ENCODE measurements at regions not wholly inside any gene's neighbourhood (a gene's known extent, or its start where the extent isn't known, plus 50 kb on each side); places are given as distances from the start of the nearest gene placed in this dataset.

GRCh38 chr10:44471410-44471809 is 86.5 kb upstream of the CXCL12 start:
- DNase-seq (no peak), ATAC-seq (ENCODE audit: insufficient read depth, low FRiP score) (no peak)
- H3K9ac ChIP-seq (ENCODE audit: insufficient read depth in 1 of 2, low read length in 2 of 2) = no peak overlapping the region
- no peak overlapping the region for H3K27ac ChIP-seq (ENCODE audit: low read depth in 1 of 2, low read length in 1 of 2)
- no peak overlapping the region for H3K4me3 ChIP-seq
- no peak for TF ChIP-seq CTCF (IDR thresholded peaks at IDR 0.05; ENCODE audit: control extremely low read depth, extremely low read depth)
- peaks cover 0 to 6% (median 0%) of the 10 kb centered on the region in 4 donors for H3K9me3 ChIP-seq (ENCODE audit: control insufficient read depth in 4 of 4, insufficient read depth in 3 of 4, low read length in 3 of 4)
- 80% methylated on average over 5 of the region's 5 CpGs for WGBS, 2 donors
- peaks cover 0 to 9% (median 4%) of the 10 kb centered on the region in 5 donors for H3K4me1 ChIP-seq (ENCODE audit: control insufficient read depth in 5 of 5, insufficient read depth in 5 of 5, low read length in 5 of 5)
- H3K36me3 ChIP-seq (ENCODE audit: control insufficient read depth in 4 of 4, insufficient read depth in 4 of 4, low read length in 4 of 4) = no peaks in the 10 kb centered on the region
- no peaks in the 10 kb centered on the region for H3K27me3 ChIP-seq (ENCODE audit: control insufficient read depth in 3 of 3, insufficient read depth in 3 of 3, low read length in 2 of 3)

- H3K27me3 ChIP-seq (ENCODE audit: control insufficient read depth in 3 of 3, insufficient read depth in 3 of 3, low read length in 2 of 3) = no peaks in the 10 kb centered on the region
- H3K27ac ChIP-seq (ENCODE audit: low read depth in 1 of 2, low read length in 1 of 2) = no peak overlapping the region
- TF ChIP-seq CTCF (IDR thresholded peaks at IDR 0.05; ENCODE audit: control extremely low read depth, extremely low read depth) = no peak
- H3K36me3 ChIP-seq (ENCODE audit: control insufficient read depth in 4 of 4, insufficient read depth in 4 of 4, low read length in 4 of 4) = no peaks in the 10 kb centered on the region
- H3K4me3 ChIP-seq = no peak overlapping the region
- peaks cover 0 to 18% (median 7%) of the 10 kb centered on the region in 5 donors for H3K4me1 ChIP-seq (ENCODE audit: control insufficient read depth in 5 of 5, insufficient read depth in 5 of 5, low read length in 5 of 5)
- peaks cover 0 to 2% (median 0%) of the 10 kb centered on the region in 4 donors for H3K9me3 ChIP-seq (ENCODE audit: control insufficient read depth in 4 of 4, insufficient read depth in 3 of 4, low read length in 3 of 4)
- ATAC-seq (ENCODE audit: insufficient read depth, low FRiP score) (no peak), DNase-seq (no peak)
- H3K9ac ChIP-seq (ENCODE audit: insufficient read depth in 1 of 2, low read length in 2 of 2) = no peak overlapping the region
- WGBS, 2 donors = 76 to 86% methylated on average over 3 of the region's 3 CpGs
Observed at GRCh38 chr10:44473146-44473545, 88.2 kb upstream of the CXCL12 start.

GRCh38 chr10:44476409-44477045 is 91.6 kb upstream of the CXCL12 start:
- 80 to 83% methylated on average over 8 of the region's 8 CpGs for WGBS, 2 donors

More at GRCh38 chr10:44476409-44477045, 91.6 kb upstream of the CXCL12 start:
- no peak overlapping the region for H3K4me3 ChIP-seq
- peak in 2 of 3 donors; percentile 42 to 57 for DNase-seq
- no peak for TF ChIP-seq CTCF (IDR thresholded peaks at IDR 0.05; ENCODE audit: control extremely low read depth, extremely low read depth)
- H3K27ac ChIP-seq (ENCODE audit: low read depth in 1 of 2, low read length in 1 of 2) = no peak overlapping the region
- H3K4me1 ChIP-seq (ENCODE audit: control insufficient read depth in 5 of 5, insufficient read depth in 5 of 5, low read length in 5 of 5) = peaks cover 2 to 20% (median 10%) of the 10 kb centered on the region in 5 donors
- H3K9ac ChIP-seq (ENCODE audit: insufficient read depth in 1 of 2, low read length in 2 of 2) = no peak overlapping the region
- no peaks in the 10 kb centered on the region for H3K9me3 ChIP-seq (ENCODE audit: control insufficient read depth in 4 of 4, insufficient read depth in 3 of 4, low read length in 3 of 4)
- H3K27me3 ChIP-seq (ENCODE audit: control insufficient read depth in 3 of 3, insufficient read depth in 3 of 3, low read length in 2 of 3) = no peaks in the 10 kb centered on the region
- H3K36me3 ChIP-seq (ENCODE audit: control insufficient read depth in 4 of 4, insufficient read depth in 4 of 4, low read length in 4 of 4) = no peaks in the 10 kb centered on the region
- ATAC-seq (ENCODE audit: insufficient read depth, low FRiP score) = no peak
